CD4-positive, alpha-beta T cell treated with Interleukin-6 at 100 ng/mL for 8 hours (primary cell): ENCODE measurements at regions not wholly inside any gene's neighbourhood (a gene's known extent, or its start where the extent isn't known, plus 50 kb on each side); places are given as distances from the start of the nearest gene placed in this dataset.
"Not testable (repeated sequence)": the region's sequence is repeated elsewhere in the genome, so short reads cannot be mapped to it uniquely, and the experiment has no call there.

Source experiments
- DNase-seq: peaks from one replicate; pipeline ENCODE4 v3.0.0-alpha.2; 2020; ENCODE audit warnings: mixed read lengths, low spot score

DNA sequence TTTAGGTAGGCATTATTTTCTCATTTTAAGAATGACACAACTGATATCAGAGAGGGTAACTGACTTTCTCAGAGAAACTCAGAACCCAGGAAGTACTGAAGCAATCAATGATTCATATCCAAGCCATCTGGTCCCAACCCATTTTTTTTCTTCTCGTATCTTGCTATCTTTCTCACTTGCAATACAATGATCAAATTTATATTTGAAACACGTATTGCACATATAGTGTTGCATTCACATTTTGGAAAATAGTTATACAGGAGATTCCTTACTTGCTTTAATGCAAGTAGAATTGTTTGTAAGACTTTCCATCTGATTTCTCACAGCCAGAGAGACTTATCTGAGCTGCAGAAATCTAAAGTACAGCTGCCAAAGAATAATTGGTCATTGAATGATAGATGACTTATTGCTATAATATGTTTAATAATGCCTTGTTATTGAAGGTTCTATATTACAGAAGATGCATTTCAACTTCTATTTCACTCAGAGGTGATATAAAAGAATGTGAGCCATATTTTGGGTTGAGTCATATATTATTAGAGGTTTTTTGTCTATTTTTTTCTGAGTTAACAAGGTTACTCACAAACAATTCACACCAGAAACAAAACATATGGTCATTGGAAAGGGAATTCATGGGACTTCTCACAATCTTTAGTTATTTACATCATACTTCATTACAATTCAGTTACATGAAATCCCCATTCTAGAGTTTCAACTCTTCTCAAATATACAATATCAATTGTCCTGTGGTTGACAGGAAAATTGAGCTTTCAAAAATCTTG, 337.5 kb upstream of the CITED2 start:
- DNase-seq = no peak

- no peak for DNase-seq
These were observed 336.1 kb upstream of the CITED2 start for GRCh38 chr6:139710556-139710955.

DNA sequence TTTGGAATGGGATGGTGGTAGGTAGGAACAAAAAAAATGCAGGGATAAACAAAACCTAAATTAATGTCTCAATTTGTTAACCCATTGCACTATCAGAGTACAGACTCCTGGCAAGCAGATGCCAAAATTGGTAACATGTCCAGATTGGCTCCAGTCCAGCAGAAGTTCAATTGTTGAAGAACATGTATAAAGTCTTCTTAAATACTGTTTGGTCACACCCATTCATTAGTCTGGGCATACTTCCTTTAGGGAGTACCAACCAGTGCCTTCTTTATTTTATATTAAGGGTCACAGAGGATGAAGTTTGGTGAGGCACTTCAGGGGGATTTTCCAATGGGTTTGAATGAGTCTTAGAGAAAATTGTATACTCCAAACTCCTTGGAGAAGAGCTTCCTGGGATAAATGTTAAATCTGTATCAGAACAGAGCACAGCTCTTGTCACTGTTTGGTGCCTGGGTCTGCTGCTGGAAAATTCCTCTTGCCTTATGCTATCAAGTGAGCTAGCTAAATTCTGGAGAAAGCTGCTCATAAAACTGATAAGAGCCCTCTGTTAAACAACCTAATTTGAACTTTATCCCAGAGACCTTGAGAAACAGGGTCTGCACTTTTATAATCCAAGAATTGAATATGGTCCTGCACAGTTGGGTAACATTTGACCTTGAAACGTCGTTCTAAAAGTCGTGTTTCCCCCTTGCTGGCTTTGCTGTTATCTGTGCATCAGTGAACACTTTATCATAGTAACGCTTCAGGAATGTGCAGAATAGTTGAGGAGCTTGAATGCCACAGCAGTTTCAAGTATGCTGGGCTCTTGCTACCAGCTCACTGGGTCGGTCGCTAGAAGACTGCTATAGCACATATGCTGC, 334.1 kb upstream of the CITED2 start:
- no peak for DNase-seq

DNA sequence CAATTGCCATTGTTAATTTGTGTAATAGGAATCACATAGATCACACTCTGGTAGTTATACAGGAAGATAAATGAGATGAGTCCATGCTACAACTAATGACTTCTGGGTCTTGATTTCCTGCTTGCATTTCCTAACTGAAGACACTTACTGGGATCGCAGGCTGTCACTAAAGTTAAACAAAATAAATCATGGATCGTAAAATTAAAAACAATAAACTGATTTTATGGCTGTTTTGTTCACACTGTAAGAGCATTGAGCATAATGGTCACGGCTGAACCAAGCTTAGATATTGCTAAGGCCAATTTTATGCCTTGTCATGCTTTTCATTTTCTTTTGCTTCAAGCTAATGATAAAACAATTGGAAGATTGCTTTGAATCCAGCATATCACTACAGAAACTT, 332.5 kb upstream of the CITED2 start:
- DNase-seq = no peak

DNA sequence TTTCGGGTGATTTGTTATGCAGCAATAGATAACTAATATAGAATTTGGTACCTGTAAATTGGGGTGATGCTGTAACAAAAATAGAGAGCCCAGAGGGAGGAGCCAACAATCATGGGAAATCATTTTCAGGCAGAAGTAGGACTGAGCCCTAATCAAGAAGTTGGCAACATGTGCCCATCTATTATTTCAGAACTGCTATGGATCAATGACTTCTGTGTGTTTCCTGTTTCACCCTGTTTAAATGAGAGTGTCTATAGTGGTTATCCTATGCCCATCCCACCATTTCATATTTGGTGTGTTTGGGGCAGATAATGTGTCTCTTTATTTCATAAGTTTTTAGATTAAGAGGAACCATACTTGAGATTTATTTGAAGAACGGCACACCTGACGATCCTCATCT, 330.8 kb upstream of the CITED2 start:
- no peak for DNase-seq

- no peak for DNase-seq
These were observed 329.3 kb upstream of the CITED2 start for GRCh38 chr6:139703780-139704179.

- no peak for DNase-seq
These were observed 328.3 kb upstream of the CITED2 start for GRCh38 chr6:139702706-139703105.

DNA sequence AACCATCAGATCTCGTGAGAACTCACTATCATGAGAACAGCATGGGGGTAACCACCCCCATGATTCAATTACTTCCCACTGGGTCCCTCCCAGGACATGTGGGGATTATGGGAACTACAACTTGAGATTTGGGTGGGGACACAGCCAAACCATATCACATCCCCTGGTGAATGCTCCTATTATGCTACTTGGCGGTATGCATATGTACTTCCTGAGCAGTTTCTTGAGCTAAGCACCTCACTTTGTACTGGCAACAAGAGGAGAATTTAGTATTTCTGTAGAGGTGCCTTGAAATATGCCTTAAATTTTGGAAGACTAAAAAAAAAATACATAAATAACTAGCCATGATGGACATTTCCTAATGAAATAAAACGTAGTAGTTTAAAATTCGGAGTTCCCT, 327.2 kb upstream of the CITED2 start:
- DNase-seq = no peak

GRCh38 chr6:139701003-139701402, 326.6 kb upstream of the CITED2 start:
- DNase-seq = no peak

DNA sequence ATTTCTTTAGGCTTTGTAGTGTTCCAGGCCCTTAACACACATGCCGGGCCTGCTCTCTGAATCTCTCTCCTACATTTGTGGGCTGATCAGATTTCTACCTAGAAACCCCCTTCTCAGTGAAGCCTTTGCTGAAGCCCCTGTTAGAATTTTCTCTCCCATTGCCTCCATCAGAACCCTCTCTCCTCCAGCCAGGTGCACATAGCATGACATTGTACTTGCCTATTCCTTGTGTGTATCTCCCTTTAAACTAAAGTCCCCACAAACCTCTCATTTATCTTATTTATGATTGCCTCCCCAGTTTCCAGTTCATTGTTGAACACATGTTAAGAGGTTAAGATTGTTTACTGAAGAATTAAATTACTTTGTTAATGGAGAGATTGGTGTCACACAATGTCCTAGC, 325.5 kb upstream of the CITED2 start:
- DNase-seq = no peak

DNA sequence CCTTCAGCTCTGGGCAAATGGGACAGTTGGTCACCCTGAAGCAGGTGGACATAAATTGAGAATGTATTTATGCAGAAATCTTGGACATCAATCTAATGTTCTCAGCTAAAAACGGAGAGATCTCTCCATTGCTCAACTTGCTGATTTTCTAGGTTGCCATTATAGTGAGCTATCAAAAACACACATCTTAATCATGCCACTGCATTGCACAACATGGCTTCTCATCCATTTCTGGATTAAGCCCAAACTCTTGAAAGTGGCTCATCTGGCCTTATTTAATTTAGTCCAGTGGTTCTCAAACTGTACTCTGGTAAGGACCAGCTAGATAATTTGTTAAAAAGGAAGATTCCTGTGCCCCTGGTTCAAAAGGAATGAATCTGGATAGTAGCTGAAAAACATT, 324.9 kb upstream of the CITED2 start:
- no peak for DNase-seq

DNA sequence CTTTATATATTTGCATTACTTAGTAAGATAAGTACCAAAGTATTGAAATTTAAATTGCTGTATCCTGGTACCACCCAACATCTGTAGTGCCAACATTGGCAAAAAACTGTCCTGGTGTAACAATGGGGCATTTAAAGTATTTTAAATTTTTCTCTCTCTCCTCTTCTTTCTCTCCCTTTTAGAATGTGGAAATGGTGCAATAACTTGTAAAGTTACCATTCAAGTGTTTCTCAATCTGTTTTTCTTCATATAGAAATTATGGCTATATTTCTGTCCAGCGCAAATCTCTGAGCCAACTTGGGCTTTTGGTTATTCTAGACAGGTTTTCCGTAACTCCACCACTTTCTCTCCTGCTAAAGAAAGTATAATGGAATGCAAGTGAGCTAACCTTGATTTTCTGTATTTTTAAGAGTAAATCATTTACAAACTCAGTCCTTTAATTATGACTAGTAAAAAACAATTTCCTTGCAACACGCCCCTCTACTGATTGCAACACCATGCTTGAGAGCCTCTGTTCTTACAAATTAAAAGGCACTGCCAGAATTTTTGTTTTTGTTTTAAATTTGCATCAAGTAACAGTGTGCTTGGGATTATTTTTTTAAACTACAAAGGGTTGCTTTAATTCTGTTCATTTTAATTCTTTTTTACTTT, 324.2 kb upstream of the CITED2 start:
- DNase-seq = no peak

DNA sequence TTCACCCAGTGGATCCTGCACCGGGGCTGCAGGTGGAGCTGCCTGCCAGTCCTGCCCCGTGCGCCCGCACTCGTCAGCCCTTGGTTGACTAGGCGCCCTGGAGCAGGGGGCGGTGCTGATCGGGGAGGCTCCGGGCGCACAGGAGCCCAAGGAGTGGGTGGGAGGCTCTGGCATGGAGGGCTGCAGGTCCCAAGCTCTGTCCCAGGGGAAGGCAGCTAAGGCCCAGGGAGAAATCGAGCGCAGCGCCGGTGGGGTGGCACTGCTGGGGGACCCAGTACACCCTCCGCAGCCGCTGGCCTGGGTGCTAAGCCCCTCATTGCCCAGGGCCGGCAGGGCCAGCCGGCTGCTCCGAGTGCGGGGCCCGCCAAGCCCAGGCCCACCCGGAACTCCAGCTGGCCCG, 323.4 kb upstream of the CITED2 start:
- not testable (repeated sequence) for DNase-seq

DNA sequence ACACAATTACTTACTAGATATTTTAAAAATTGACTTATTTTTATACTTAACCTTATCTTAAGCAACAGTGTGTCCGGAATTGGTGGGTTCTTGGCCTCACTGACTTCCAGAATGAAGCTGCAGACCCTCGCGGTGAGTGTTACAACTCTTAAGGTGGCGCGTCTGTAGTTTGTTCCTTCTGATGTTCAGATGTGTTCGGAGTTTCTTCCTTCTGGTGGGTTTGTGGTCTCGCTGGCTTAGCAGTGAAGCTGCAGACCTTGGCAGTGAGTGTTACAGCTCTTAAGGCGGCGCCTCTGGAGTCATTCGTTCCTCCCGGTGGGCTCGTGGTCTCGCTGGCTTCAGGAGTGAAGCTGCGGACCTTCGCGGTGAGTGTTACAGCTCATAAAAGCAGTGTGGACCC, 322.5 kb upstream of the CITED2 start:
- DNase-seq = not testable (repeated sequence)

DNA sequence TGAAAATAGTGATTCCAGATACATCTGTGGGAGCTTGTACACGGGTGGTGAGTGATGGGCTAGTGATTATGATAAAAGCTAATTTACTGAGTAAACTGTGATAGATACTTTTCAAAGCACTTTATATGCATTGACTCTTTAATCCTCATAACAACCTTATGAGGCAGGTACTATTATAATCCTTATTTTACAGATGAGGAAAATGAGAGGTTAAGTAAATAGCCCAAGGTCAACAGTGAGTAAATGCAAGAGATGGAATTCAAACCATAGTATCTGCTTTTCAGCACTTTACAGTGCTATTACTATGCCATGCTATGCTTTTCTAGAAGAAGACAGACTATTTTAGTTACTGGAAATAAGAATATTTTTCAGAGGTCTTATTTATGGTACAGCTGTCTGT, 320.9 kb upstream of the CITED2 start:
- no peak for DNase-seq

DNA sequence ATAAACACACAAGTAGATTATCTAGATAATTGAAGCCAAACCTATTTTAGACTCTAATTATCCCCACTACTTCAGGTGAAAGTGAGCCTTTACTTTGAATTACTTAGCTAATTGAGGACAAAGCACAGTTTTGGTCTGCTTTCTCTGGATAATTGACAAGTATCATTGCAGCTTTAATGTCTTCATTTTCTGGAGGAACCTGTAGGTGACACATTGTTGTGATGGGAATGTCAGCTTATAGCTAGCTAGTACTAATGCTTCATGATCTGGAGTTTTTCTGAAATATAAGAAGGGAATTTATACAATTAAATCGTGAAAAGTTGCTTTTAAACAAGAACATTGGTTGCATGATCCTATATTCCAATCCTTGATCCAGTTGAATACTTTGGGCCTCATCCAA, 319.3 kb upstream of the CITED2 start:
- DNase-seq = no peak

GRCh38 chr6:139690007-139690406, 315.6 kb upstream of the CITED2 start:
- no peak for DNase-seq

DNA sequence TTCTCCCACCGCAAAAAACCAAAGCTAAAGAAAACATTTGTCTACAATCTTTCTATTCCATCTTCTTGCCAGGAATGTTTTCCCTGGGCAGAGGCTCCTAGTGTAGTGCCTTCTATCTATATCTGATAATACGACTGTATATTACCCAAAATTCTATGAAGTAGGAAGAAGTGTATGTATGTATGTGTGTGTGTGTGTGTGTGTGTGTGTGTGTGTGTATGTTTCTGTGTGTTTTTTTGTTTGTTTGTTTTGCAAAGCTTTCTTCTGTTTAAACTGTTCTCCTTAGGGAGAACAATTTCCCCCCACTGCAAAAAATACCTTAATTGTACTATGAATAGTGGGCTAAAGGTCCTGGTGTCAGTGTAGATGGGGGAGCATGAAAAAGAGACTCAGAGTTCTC, 312.6 kb upstream of the CITED2 start:
- no peak for DNase-seq

- no peak for DNase-seq
These were observed 311.9 kb upstream of the CITED2 start for GRCh38 chr6:139686308-139686707.

- DNase-seq = no peak
These were observed 310.6 kb upstream of the CITED2 start for GRCh38 chr6:139685009-139685408.

DNA sequence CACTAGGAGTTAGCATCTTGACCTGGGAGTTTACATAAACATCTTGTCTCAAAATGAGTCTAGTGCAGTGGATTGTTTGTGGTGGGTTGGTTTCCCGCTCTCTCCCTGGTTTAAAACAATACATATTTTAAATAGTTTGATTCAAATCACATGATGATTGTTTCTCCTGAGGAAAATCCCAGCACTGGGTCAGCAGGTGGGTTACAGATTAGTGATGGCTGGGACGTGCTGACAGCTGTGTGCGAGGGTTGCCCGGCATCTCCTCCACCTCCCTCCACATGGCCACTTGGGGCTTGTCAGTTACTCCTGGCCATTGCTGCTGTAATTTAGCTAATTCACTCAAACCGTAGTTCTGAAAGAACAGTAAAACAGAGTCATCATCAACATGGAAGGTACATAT, 306.4 kb upstream of the CITED2 start:
- no peak for DNase-seq

DNA sequence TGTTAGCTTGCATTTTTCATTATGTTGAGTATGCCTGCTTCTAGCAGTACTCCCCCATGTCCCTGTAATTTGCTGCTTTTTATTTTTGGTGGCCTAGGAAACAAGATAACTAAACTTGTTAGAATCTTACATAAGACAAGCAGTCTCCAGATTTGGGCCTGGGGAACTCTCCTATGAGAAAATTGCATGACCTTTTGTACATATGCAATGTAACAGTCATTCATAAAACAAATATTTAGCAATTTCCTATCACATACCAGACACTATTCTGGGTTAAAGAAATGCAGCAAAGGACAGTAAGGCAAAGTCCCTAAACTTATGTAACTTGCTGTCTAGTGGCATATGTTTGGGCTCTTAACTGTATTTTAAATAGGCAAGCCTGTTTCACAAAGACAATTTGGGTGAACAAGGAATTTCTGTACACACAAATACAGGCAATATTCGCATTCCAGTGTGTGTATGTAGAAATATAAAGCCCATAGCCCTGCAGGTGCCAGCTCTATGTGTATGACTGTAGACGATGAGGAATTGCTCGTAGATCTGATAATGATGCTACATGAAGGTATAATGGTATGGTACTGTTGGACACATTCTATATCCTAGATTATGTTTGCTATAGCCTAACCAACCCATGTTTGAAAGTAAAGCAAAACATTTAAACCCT, 305.2 kb upstream of the CITED2 start:
- DNase-seq = no peak
